ENCODE measurements at regions not wholly inside any gene's neighbourhood (a gene's known extent, or its start where the extent isn't known, plus 50 kb on each side); places are given as distances from the start of the nearest gene placed in this dataset.
"Not testable (repeated sequence)": the region's sequence is repeated elsewhere in the genome, so short reads cannot be mapped to it uniquely, and the experiment has no call there.

- no peak overlapping the region for H3K27ac ChIP-seq (ENCODE audit: low read length)
- H3K9me3 ChIP-seq (ENCODE audit: insufficient read depth, low read depth, low read length) = peaks cover 12% of the 10 kb centered on the region
- H3K4me1 ChIP-seq (ENCODE audit: insufficient read depth, low read length) = peaks cover 12% of the 10 kb centered on the region; the same call in 1 of the 2 replicates
Observed at GRCh38 chr12:124653169-124653931, 85.9 kb upstream of the NCOR2 start.

GRCh38 chr12:124652661-124653060 lies 85.2 kb upstream of the NCOR2 start:
- Histone ChIP-seq H3K27me3 (ENCODE audit: insufficient read depth, low read length) (no peaks in the 10 kb centered on the region), H3K36me3 (ENCODE audit: insufficient read depth, low read depth, low read length) (no peaks in the 10 kb centered on the region), H3K4me3 (ENCODE audit: low read length) (no peak overlapping the region), H3K27ac (ENCODE audit: low read length) (no peak overlapping the region), H3K4me1 (ENCODE audit: insufficient read depth, low read length) (peaks cover 12% of the 10 kb centered on the region; the same call in 1 of the 2 replicates), H3K9ac (ENCODE audit: low read depth, low read length) (no peak overlapping the region), H3K9me3 (ENCODE audit: insufficient read depth, low read depth, low read length) (peaks cover 12% of the 10 kb centered on the region)

More at GRCh38 chr12:124653169-124653931, 85.9 kb upstream of the NCOR2 start:
- H3K27me3 ChIP-seq (ENCODE audit: insufficient read depth, low read length) = no peaks in the 10 kb centered on the region
- no peak overlapping the region for H3K4me3 ChIP-seq (ENCODE audit: low read length)
- no peaks in the 10 kb centered on the region for H3K36me3 ChIP-seq (ENCODE audit: insufficient read depth, low read depth, low read length)
- no peak overlapping the region for H3K9ac ChIP-seq (ENCODE audit: low read depth, low read length)

GRCh38 chr12:124651516-124652273 lies 84.3 kb upstream of the NCOR2 start:
- Histone ChIP-seq H3K4me3 (ENCODE audit: low read length) (no peak overlapping the region), H3K9me3 (ENCODE audit: insufficient read depth, low read depth, low read length) (peaks cover 12% of the 10 kb centered on the region), H3K27me3 (ENCODE audit: insufficient read depth, low read length) (no peaks in the 10 kb centered on the region), H3K4me1 (ENCODE audit: insufficient read depth, low read length) (peaks cover 9% of the 10 kb centered on the region; the same call in 1 of the 2 replicates), H3K9ac (ENCODE audit: low read depth, low read length) (no peak overlapping the region), H3K27ac (ENCODE audit: low read length) (no peak overlapping the region), H3K36me3 (ENCODE audit: insufficient read depth, low read depth, low read length) (no peaks in the 10 kb centered on the region)

- Histone ChIP-seq H3K9ac (ENCODE audit: low read depth, low read length) (no peak overlapping the region), H3K36me3 (ENCODE audit: insufficient read depth, low read depth, low read length) (no peaks in the 10 kb centered on the region), H3K4me3 (ENCODE audit: low read length) (no peak overlapping the region), H3K27ac (ENCODE audit: low read length) (no peak overlapping the region), H3K9me3 (ENCODE audit: insufficient read depth, low read depth, low read length) (peaks cover 12% of the 10 kb centered on the region), H3K27me3 (ENCODE audit: insufficient read depth, low read length) (no peaks in the 10 kb centered on the region), H3K4me1 (ENCODE audit: insufficient read depth, low read length) (peaks cover 4% of the 10 kb centered on the region; the same call in 1 of the 2 replicates)
Observed at GRCh38 chr12:124650912-124651311, 83.5 kb upstream of the NCOR2 start.

GRCh38 chr12:124648710-124649384 lies 81.4 kb upstream of the NCOR2 start:
- Histone ChIP-seq H3K9ac (ENCODE audit: low read depth, low read length) (no peak overlapping the region), H3K4me3 (ENCODE audit: low read length) (no peak overlapping the region), H3K27me3 (ENCODE audit: insufficient read depth, low read length) (no peaks in the 10 kb centered on the region), H3K27ac (ENCODE audit: low read length) (no peak overlapping the region), H3K9me3 (ENCODE audit: insufficient read depth, low read depth, low read length) (peaks cover 12% of the 10 kb centered on the region), H3K36me3 (ENCODE audit: insufficient read depth, low read depth, low read length) (no peaks in the 10 kb centered on the region), H3K4me1 (ENCODE audit: insufficient read depth, low read length) (no peaks in the 10 kb centered on the region; the same call in 1 of the 2 replicates)

GRCh38 chr12:124647316-124647715 lies 79.9 kb upstream of the NCOR2 start:
- Histone ChIP-seq H3K4me3 (ENCODE audit: low read length) (no peak overlapping the region), H3K4me1 (ENCODE audit: insufficient read depth, low read length) (no peaks in the 10 kb centered on the region; the same call in 1 of the 2 replicates), H3K9ac (ENCODE audit: low read depth, low read length) (no peak overlapping the region), H3K36me3 (ENCODE audit: insufficient read depth, low read depth, low read length) (no peaks in the 10 kb centered on the region), H3K9me3 (ENCODE audit: insufficient read depth, low read depth, low read length) (peaks cover 12% of the 10 kb centered on the region), H3K27ac (ENCODE audit: low read length) (no peak overlapping the region), H3K27me3 (ENCODE audit: insufficient read depth, low read length) (no peaks in the 10 kb centered on the region)

- Histone ChIP-seq H3K27me3 (ENCODE audit: insufficient read depth, low read length) (no peaks in the 10 kb centered on the region), H3K4me1 (ENCODE audit: insufficient read depth, low read length) (no peaks in the 10 kb centered on the region; the same call in 1 of the 2 replicates), H3K4me3 (ENCODE audit: low read length) (no peak overlapping the region), H3K9me3 (ENCODE audit: insufficient read depth, low read depth, low read length) (peaks cover 12% of the 10 kb centered on the region), H3K27ac (ENCODE audit: low read length) (no peak overlapping the region), H3K9ac (ENCODE audit: low read depth, low read length) (no peak overlapping the region), H3K36me3 (ENCODE audit: insufficient read depth, low read depth, low read length) (no peaks in the 10 kb centered on the region)
Observed at GRCh38 chr12:124646385-124647230, 79.2 kb upstream of the NCOR2 start.

- no peaks in the 10 kb centered on the region for H3K36me3 ChIP-seq (ENCODE audit: insufficient read depth, low read depth, low read length)
- H3K4me1 ChIP-seq (ENCODE audit: insufficient read depth, low read length) = no peaks in the 10 kb centered on the region; the same call in 1 of the 2 replicates
- peaks cover 12% of the 10 kb centered on the region for H3K9me3 ChIP-seq (ENCODE audit: insufficient read depth, low read depth, low read length)
- no peak overlapping the region for H3K4me3 ChIP-seq (ENCODE audit: low read length)
- H3K27ac ChIP-seq (ENCODE audit: low read length) = no peak overlapping the region
- no peaks in the 10 kb centered on the region for H3K27me3 ChIP-seq (ENCODE audit: insufficient read depth, low read length)
- H3K9ac ChIP-seq (ENCODE audit: low read depth, low read length) = no peak overlapping the region
Observed at GRCh38 chr12:124645530-124646244, 78.3 kb upstream of the NCOR2 start.

GRCh38 chr12:124643768-124644167 lies 76.4 kb upstream of the NCOR2 start:
- not testable (repeated sequence) for H3K4me3 ChIP-seq (ENCODE audit: low read length)

GRCh38 chr12:124642105-124642504 lies 74.7 kb upstream of the NCOR2 start:
- Histone ChIP-seq H3K27ac (ENCODE audit: low read length) (no peak overlapping the region), H3K27me3 (ENCODE audit: insufficient read depth, low read length) (no peaks in the 10 kb centered on the region), H3K9me3 (ENCODE audit: insufficient read depth, low read depth, low read length) (no peaks in the 10 kb centered on the region), H3K36me3 (ENCODE audit: insufficient read depth, low read depth, low read length) (no peaks in the 10 kb centered on the region), H3K4me1 (ENCODE audit: insufficient read depth, low read length) (no peaks in the 10 kb centered on the region; the same call in 1 of the 2 replicates), H3K4me3 (ENCODE audit: low read length) (no peak overlapping the region), H3K9ac (ENCODE audit: low read depth, low read length) (no peak overlapping the region)

More at GRCh38 chr12:124643768-124644167, 76.4 kb upstream of the NCOR2 start:
- H3K27me3 ChIP-seq (ENCODE audit: insufficient read depth, low read length); H3K9ac ChIP-seq (ENCODE audit: low read depth, low read length); H3K27ac ChIP-seq (ENCODE audit: low read length); H3K9me3 ChIP-seq (ENCODE audit: insufficient read depth, low read depth, low read length); H3K36me3 ChIP-seq (ENCODE audit: insufficient read depth, low read depth, low read length); H3K4me1 ChIP-seq (ENCODE audit: insufficient read depth, low read length): not testable (repeated sequence)

Data from iPS-20b (cell line).